ENCODE measurements at regions not wholly inside any gene's neighbourhood (a gene's known extent, or its start where the extent isn't known, plus 50 kb on each side); places are given as distances from the start of the nearest gene placed in this dataset.
"Not testable (repeated sequence)": the region's sequence is repeated elsewhere in the genome, so short reads cannot be mapped to it uniquely, and the experiment has no call there.

DNA sequence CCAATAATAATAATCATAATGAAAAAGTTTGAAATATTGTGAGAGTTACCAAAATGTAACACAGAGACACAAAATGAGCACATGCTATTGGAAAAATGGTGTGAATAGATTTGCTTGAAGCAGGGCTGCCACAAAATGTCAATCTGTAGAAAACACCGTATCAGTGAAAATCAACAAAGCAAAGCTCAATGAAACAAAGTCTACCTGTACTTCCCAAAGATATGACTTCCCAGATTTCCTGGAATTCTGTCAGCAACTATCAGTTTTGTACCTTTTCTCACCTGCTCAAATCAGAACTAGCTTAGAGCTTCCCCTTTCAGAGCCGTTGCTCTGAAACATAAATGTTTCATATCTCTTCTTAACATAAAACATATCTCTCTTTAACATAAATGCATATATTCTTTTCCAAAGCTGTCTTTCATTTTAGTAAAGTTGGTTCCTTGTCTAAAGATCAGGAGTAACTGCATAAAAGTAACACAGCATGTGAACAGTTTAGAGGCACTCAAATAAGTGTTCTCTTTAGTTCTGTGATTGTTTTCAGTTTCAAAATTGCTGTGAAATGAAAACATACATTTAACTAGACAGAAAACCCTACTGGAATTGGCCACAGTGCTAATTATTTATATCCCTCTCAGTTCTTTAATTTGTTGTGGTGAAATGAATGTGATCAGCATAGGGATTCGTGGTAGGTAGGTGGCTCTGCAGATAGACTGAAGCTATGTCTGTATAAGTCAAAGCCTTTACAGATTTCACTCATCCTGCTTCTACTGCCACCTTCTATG, 262.5 kb downstream of the KCNJ3 start:
- Histone ChIP-seq H3K36me3 (no peaks in the 10 kb centered on the region), H3K4me3 (no peak overlapping the region)

DNA sequence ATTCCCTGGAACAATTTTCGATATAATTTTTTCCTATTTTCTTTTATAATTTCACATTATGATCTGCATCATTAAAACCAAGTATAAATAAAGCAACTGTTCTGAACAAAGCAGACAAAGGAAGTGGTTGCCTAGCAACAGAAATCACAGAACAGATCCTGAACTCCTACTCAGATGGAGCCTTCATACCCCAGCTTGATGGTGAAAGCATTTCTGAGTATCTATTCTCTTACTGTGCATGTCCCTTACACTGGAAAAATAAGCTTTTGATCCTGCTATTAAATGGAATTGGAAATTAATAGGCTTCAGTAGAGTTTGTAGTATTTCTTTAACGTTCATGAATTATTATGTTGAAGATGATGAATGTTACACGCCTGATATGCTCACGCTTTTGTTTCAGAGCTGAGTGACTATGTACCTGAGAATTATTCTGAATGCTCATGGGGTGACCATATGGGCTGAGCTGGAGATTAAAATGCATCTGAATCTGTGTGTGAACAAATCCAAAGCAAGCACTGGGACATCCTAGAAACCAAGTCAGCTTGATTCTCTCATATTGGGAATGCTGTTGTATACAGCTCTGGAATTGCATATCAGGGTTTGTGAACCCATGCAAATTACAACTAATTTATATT, 254.0 kb downstream of the KCNJ3 start:
- no peaks in the 10 kb centered on the region for H3K36me3 ChIP-seq
- no peak for DNase-seq
- H3K27ac ChIP-seq, result no peak overlapping the region
- TF ChIP-seq, protein P1, sequence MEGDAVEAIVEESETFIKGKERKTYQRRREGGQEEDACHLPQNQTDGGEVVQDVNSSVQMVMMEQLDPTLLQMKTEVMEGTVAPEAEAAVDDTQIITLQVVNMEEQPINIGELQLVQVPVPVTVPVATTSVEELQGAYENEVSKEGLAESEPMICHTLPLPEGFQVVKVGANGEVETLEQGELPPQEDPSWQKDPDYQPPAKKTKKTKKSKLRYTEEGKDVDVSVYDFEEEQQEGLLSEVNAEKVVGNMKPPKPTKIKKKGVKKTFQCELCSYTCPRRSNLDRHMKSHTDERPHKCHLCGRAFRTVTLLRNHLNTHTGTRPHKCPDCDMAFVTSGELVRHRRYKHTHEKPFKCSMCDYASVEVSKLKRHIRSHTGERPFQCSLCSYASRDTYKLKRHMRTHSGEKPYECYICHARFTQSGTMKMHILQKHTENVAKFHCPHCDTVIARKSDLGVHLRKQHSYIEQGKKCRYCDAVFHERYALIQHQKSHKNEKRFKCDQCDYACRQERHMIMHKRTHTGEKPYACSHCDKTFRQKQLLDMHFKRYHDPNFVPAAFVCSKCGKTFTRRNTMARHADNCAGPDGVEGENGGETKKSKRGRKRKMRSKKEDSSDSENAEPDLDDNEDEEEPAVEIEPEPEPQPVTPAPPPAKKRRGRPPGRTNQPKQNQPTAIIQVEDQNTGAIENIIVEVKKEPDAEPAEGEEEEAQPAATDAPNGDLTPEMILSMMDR (IDR thresholded peaks at IDR 0.05), result no peak
- H3K9me3 ChIP-seq, result no peaks in the 10 kb centered on the region
- no peaks in the 10 kb centered on the region for H3K27me3 ChIP-seq
- intact Hi-C loops (cut with DNase I; ENCODE audit: low total_unique reads), result no loop called here
- H3K4me3 ChIP-seq, result no peak overlapping the region
- no peaks in the 10 kb centered on the region for H3K4me1 ChIP-seq

More for the DNA sequence above, 262.5 kb downstream of the KCNJ3 start:
- TF ChIP-seq, protein P1 (IDR thresholded peaks at IDR 0.05), result no peak
- Histone ChIP-seq H3K27ac (no peak overlapping the region), H3K9me3 (no peaks in the 10 kb centered on the region), H3K27me3 (no peaks in the 10 kb centered on the region), H3K4me1 (no peaks in the 10 kb centered on the region)
- intact Hi-C loops (cut with DNase I; ENCODE audit: low total_unique reads), result no loop called here
- no peak for DNase-seq

DNA sequence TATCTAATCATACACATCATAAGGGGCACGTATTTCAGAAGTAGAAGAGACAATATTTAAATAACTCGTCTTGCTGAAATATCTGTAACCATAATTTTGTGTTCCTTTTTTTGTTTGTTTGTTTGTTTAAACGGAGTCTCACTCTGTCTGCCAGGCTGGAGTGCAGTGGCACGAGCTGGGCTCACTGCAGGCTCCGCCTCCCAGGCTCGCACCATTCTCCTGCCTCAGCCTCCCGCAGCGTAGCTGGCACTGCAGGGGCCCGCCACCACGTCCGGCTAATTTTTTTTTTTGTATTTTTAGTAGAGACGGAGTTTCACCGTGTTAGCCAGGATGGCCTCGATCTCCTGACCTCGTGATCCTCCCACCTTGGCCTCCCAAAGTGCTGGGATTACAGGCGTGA, 248.9 kb downstream of the KCNJ3 start:
- intact Hi-C loops (cut with DNase I; ENCODE audit: low total_unique reads); H3K27me3 ChIP-seq; H3K9me3 ChIP-seq; H3K36me3 ChIP-seq; H3K27ac ChIP-seq; DNase-seq; H3K4me3 ChIP-seq; H3K4me1 ChIP-seq: not testable (repeated sequence)

DNA sequence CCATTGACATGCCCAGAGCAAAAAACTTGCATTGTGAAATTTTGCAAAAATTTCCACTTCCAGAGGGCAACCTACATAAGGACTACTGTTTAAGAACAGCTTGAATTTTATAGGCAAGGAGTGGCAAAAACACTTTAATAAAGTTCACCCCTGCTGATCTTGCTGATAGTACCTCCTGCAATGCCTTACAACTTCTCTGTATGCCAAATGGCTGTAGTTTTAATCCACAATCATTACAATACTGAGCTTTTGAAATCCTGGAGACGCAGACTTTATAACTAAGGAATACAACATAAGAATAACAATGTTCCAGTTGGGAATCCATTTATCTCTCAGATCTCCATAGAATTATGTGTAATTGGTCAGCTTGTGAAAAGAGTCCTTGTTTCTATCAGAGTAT, 247.5 kb downstream of the KCNJ3 start:
- H3K4me3 ChIP-seq, result no peak overlapping the region
- TF ChIP-seq, protein P1 (IDR thresholded peaks at IDR 0.05), result no peak
- H3K4me1 ChIP-seq, result no peaks in the 10 kb centered on the region
- intact Hi-C loops (cut with DNase I; ENCODE audit: low total_unique reads), result no loop called here
- H3K27ac ChIP-seq, result no peak overlapping the region
- H3K9me3 ChIP-seq, result no peaks in the 10 kb centered on the region
- H3K36me3 ChIP-seq, result no peaks in the 10 kb centered on the region
- no peaks in the 10 kb centered on the region for H3K27me3 ChIP-seq
- no peak for DNase-seq

DNA sequence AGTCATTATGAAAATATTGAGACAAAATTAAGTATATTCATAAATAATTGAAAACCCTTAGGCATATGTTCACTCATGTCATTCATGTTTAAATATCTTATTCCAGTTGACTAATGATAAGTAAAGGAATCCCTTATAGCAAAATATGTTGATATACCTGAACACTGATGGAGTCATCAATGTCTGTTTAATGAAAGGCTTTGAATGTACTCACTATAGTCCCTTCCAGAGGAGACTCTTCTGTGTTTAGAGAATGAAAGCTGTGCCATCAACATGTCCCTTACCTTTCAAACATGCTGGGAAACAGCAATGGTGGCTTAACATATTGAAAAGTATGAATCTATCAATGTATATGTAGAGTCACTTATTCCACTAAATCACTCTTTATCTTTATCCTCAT, 242.9 kb downstream of the KCNJ3 start:
- TF ChIP-seq, protein P1 (IDR thresholded peaks at IDR 0.05), result no peak
- no peak overlapping the region for H3K27ac ChIP-seq
- DNase-seq, result no peak
- H3K4me3 ChIP-seq, result no peak overlapping the region
- H3K36me3 ChIP-seq, result no peaks in the 10 kb centered on the region
- H3K4me1 ChIP-seq, result no peaks in the 10 kb centered on the region
- intact Hi-C loops (cut with DNase I; ENCODE audit: low total_unique reads), result no loop called here
- H3K9me3 ChIP-seq, result no peaks in the 10 kb centered on the region
- H3K27me3 ChIP-seq, result no peaks in the 10 kb centered on the region

DNA sequence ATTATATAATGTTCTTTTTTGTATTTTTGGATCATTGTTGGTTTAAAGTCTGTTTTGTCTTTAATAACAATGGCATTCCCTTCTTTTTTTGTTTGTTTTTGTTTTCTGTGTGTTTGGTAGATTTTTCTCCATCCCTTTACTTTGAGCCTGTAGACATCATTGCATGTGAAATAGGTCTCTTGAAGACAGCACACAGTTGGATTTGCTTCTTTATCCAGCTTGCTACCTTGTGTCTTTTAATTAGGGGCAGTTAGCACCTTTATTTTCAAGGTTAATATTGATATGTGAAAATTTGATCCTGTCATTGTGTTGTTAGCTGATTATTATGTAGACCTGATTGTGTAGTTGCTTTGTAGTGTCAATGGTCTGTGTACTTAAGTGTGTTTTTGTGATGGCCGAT, 235.7 kb downstream of the KCNJ3 start:
- intact Hi-C loops (cut with DNase I; ENCODE audit: low total_unique reads), result no loop called here
- TF ChIP-seq, protein P1 (IDR thresholded peaks at IDR 0.05), result no peak

More for the DNA sequence above, 235.7 kb downstream of the KCNJ3 start:
- Histone ChIP-seq H3K4me1 (no peaks in the 10 kb centered on the region), H3K4me3 (no peak overlapping the region), H3K27ac (no peak overlapping the region), H3K27me3 (no peaks in the 10 kb centered on the region), H3K9me3 (peaks cover 0 to 10% (median 0%) of the 10 kb centered on the region in 3 donors), H3K36me3 (no peaks in the 10 kb centered on the region)
- no peak for DNase-seq
